GM23248 (cell line): ENCODE measurements at regions not wholly inside any gene's neighbourhood (a gene's known extent, or its start where the extent isn't known, plus 50 kb on each side); places are given as distances from the start of the nearest gene placed in this dataset.
A peak's percentile ranks its signal among the peaks of the same experiment; 100 is the strongest.
"Not testable (repeated sequence)": the region's sequence is repeated elsewhere in the genome, so short reads cannot be mapped to it uniquely, and the experiment has no call there.

Source experiments
- DNase-seq: peaks from one replicate; pipeline ENCODE4 v3.0.0-alpha.2; 2015
- H2AFZ ChIP-seq: fragments of 200-600 bp; sonication (generic); 2 replicates; pipeline ENCODE4 v1.6.1; 2016; ENCODE audit warnings: antibody characterized with exemption
- H3F3A ChIP-seq: fragments of 200-600 bp; sonication (generic); 2 replicates; pipeline ENCODE4 v1.6.1; 2016; ENCODE audit warnings: mild to moderate bottlenecking, antibody characterized with exemption, mixed run types; ENCODE audit not compliant: insufficient read depth
- H3K27ac ChIP-seq: fragments of 200-600 bp; sonication (generic); 2 replicates; pipeline ENCODE4 v1.5.1; 2016; ENCODE audit warnings: mild to moderate bottlenecking
- H3K27me3 ChIP-seq: fragments of 200-600 bp; sonication (generic); replicated peaks from 2 replicates; pipeline ENCODE4 v1.6.1; 2016; ENCODE audit warnings: mild to moderate bottlenecking; ENCODE audit not compliant: insufficient read depth
- H3K36me3 ChIP-seq: fragments of 200-600 bp; sonication (generic); 2 replicates; pipeline ENCODE4 v1.6.1; 2016; ENCODE audit warnings: low read depth, mild to moderate bottlenecking
- H3K4me1 ChIP-seq: fragments of 200-600 bp; sonication (generic); 2 replicates; pipeline ENCODE4 v1.6.1; 2016; ENCODE audit warnings: mild to moderate bottlenecking; ENCODE audit not compliant: insufficient read depth
- H3K4me2 ChIP-seq: fragments of 200-600 bp; sonication (generic); one replicate; pipeline ENCODE4 v1.6.1; 2016; ENCODE audit warnings: mild to moderate bottlenecking; ENCODE audit not compliant: unreplicated experiment
- H3K4me3 ChIP-seq: fragments of 200-600 bp; sonication (generic); 2 replicates; pipeline ENCODE4 v1.5.1; 2016; ENCODE audit warnings: mild to moderate bottlenecking
- H3K79me2 ChIP-seq: fragments of 200-600 bp; sonication (generic); 2 replicates; pipeline ENCODE4 v1.6.1; 2016; ENCODE audit warnings: mild to moderate bottlenecking; ENCODE audit not compliant: insufficient read depth
- H3K9ac ChIP-seq: fragments of 200-600 bp; sonication (generic); 2 replicates; pipeline ENCODE4 v1.6.1; 2016; ENCODE audit warnings: mild to moderate bottlenecking
- H3K9me2 ChIP-seq: fragments of 200-600 bp; sonication (generic); 2 replicates; pipeline ENCODE4 v1.6.1; 2016; ENCODE audit warnings: mixed run types, mild to moderate bottlenecking, moderate library complexity; ENCODE audit not compliant: insufficient read depth
- H3K9me3 ChIP-seq: fragments of 200-600 bp; sonication (generic); one replicate; pipeline ENCODE4 v1.6.1; 2017; ENCODE audit warnings: low read depth
- H4K20me1 ChIP-seq: fragments of 200-600 bp; sonication (generic); 2 replicates; pipeline ENCODE4 v1.6.0; 2016; ENCODE audit not compliant: insufficient read depth
- EZH2 ChIP-seq: fragments of 200-600 bp; sonication (generic); IDR thresholded peaks from 2 replicates; pipeline ENCODE4 v1.6.1; 2018; ENCODE audit warnings: antibody characterized with exemption, mild to moderate bottlenecking; ENCODE audit not compliant: insufficient read depth, poor library complexity, severe bottlenecking
- EZH2phosphoT487 ChIP-seq: fragments of 200-600 bp; sonication (generic); IDR thresholded peaks from 2 replicates; pipeline ENCODE4 v1.6.1; 2018; ENCODE audit warnings: antibody characterized with exemption, moderate library complexity, mild to moderate bottlenecking, low read depth; ENCODE audit not compliant: insufficient read depth
- WGBS, 2 experiments: methylation state at CpG; one replicate each; pipeline ENCODE4 v1.1.6; 2015 to 2017; ENCODE audit warnings: low lambda C conversion rate in 2 of 2, low coverage in 1 of 2; ENCODE audit errors: missing lambda C conversion rate in 2 of 2; 5-methylcytosine and 5-hydroxymethylcytosine counted together
- in situ Hi-C: fragments of 300-500 bp; cut with MboI; formaldehyde crosslinking; loops from 2 replicates; pipeline ENCODE4 v1.15.0; 2020

DNA sequence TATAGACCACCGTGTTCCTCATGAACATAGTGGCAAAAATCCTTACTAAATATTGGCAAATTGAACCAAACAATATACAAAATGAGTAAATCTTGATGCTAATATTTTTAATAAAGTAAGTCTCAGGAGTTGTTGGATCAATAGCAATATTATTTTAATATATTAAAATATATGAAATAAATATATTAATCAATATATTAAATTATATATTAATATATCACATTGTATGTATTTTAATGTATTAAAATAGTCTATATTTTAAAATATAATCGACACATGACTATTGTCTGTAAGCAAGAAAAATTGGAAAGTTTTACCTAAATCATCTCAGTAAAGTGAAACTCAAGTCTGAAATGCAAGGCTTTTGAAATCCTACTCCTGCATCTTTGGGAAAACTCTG, 78.9 kb upstream of the GJB6 start:
- DNase-seq: no peak
- Histone ChIP-seq H3K27ac (no peak overlapping the region), H3K79me2 (no peaks in the 10 kb centered on the region), H3K27me3 (peaks cover 22% of the 10 kb centered on the region), H3F3A (no peaks in the 10 kb centered on the region), H3K9ac (no peak overlapping the region), H3K4me1 (no peaks in the 10 kb centered on the region), H3K9me2 (no peaks in the 10 kb centered on the region), H3K36me3 (no peaks in the 10 kb centered on the region), H3K4me3 (no peak overlapping the region), H4K20me1 (no peaks in the 10 kb centered on the region), H2AFZ (no peak overlapping the region), H3K4me2 (no peak overlapping the region), H3K9me3 (peaks cover 3% of the 10 kb centered on the region)
- in situ Hi-C loops: no loop called here
- 63 to 67% methylated on average over 2 of the region's 2 CpGs for WGBS, 2 experiments
- no peak for TF ChIP-seq EZH2phosphoT487
- TF ChIP-seq EZH2: no peak

DNA sequence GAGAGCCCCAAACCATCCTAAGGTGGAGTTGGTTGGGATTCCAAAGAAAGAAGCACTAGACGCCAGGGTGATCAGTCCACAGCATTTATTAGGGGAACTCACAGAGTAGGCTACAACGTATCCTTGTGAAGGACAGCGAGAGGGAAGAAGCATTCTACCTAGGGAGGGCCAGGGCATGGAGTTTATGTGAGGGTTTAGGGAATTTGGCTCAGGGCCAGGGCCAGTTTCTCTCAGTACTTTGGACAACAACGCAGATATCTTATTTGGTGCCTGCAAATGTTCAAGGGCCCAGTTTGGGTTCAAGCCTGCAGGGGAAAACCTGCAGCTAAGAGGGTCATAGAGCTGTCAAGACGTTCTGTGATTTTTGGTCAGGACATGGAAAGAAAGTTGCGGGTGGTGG, 73.9 kb upstream of the GJB6 start:
- H3K4me1 ChIP-seq: no peaks in the 10 kb centered on the region
- no peak overlapping the region for H2AFZ ChIP-seq
- no peaks in the 10 kb centered on the region for H4K20me1 ChIP-seq
- H3K4me2 ChIP-seq: no peak overlapping the region
- H3K79me2 ChIP-seq: no peaks in the 10 kb centered on the region
- H3K4me3 ChIP-seq: no peak overlapping the region
- H3K36me3 ChIP-seq: no peaks in the 10 kb centered on the region
- H3F3A ChIP-seq: no peaks in the 10 kb centered on the region
- H3K9me3 ChIP-seq: peaks cover 3% of the 10 kb centered on the region
- no peak for TF ChIP-seq EZH2phosphoT487
- no peak for TF ChIP-seq EZH2
- H3K9ac ChIP-seq: no peak overlapping the region
- in situ Hi-C loops: no loop called here
- no peak for DNase-seq
- H3K27me3 ChIP-seq: peaks cover 5% of the 10 kb centered on the region
- H3K9me2 ChIP-seq: no peaks in the 10 kb centered on the region
- no peak overlapping the region for H3K27ac ChIP-seq
- WGBS, 2 experiments: 57 to 61% methylated on average over 6 of the region's 6 CpGs

DNA sequence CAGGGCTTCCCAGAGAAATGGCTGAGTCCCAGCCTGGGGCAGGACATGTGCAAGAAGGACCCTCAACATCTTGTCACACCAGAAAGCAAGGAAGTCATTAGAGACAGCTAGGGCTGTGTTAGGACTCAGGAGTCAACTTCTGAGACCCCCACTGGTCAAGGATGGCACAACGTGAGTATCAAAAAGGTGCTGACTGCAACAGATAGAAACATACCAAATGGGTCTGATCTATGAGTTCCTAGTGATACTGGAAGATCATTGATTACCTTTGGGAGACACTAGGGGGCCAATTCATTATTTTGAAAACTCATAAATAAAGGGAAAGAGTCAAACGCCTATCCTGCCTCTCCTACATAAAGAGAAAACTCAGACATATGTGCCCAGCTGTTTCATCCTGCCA, 73.5 kb upstream of the GJB6 start:
- 5 to 15% methylated on average over 2 of the region's 2 CpGs for WGBS, 2 experiments
- Histone ChIP-seq H3K9ac (no peak overlapping the region), H3K9me2 (no peaks in the 10 kb centered on the region), H3K4me2 (no peak overlapping the region), H3K27ac (no peak overlapping the region), H3K27me3 (peaks cover 9% of the 10 kb centered on the region), H3K4me1 (no peaks in the 10 kb centered on the region), H2AFZ (no peak overlapping the region), H3K4me3 (no peak overlapping the region), H3K79me2 (no peaks in the 10 kb centered on the region), H3K9me3 (peaks cover 3% of the 10 kb centered on the region), H3F3A (no peaks in the 10 kb centered on the region), H3K36me3 (no peaks in the 10 kb centered on the region), H4K20me1 (no peaks in the 10 kb centered on the region)
- DNase-seq: no peak
- no peak for TF ChIP-seq EZH2phosphoT487
- TF ChIP-seq EZH2: no peak
- in situ Hi-C loops: no loop called here

DNA sequence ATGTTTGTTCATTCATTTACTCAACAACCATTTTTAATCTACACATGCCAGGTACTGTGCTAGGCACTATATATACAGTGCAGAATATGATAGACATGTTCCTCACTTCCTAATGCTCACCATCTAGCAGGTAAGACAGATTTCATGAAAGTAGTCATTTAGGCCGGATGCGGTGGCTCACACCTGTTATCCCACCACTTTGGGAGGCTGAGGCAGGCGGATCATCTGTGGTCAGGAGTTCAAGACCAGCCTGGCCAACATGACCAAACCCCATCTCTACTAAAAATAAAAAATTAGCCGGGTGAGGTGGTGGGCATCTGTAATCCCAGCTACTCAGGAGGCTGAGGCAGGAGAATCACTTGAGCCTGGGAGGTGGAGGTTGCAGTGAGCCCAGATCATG, 71.9 kb upstream of the GJB6 start:
- in situ Hi-C loops, H3K4me1 ChIP-seq, DNase-seq, H3K79me2 ChIP-seq, H3F3A ChIP-seq, H3K9me3 ChIP-seq, H3K4me2 ChIP-seq, H3K36me3 ChIP-seq, H3K27ac ChIP-seq, H3K9me2 ChIP-seq, H4K20me1 ChIP-seq, H3K4me3 ChIP-seq, H2AFZ ChIP-seq, H3K9ac ChIP-seq: not testable (repeated sequence)
- H3K27me3 ChIP-seq: peaks cover 24% of the 10 kb centered on the region
- WGBS, 2 experiments: 80 to 83% methylated on average over 4 of the region's 4 CpGs

DNA sequence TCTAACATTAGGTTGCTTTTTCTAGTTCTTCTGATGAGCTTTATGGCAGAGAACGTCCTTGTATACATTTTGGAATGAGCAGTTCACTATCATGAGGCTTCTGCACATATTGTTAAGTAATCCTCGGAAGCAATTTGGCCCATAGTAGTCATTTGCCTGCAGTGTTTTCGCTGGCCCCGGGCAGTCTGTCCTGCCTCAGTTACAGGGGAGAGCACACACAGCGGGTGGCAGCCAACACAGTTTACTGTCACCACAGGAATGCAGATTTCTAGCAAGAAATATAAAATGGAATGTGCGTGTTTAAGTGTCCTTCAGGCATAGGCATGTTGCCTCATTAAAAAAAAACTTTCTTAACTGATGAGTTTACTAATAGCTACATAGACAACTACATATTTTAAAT, 71.5 kb upstream of the GJB6 start:
- Histone ChIP-seq H3K9me2 (no peaks in the 10 kb centered on the region), H2AFZ (no peak overlapping the region), H3K9me3 (peaks cover 3% of the 10 kb centered on the region), H4K20me1 (no peaks in the 10 kb centered on the region), H3K4me3 (no peak overlapping the region), H3K4me2 (no peak overlapping the region), H3K27ac (no peak overlapping the region), H3K79me2 (no peaks in the 10 kb centered on the region), H3K9ac (no peak overlapping the region), H3K27me3 (peaks cover 29% of the 10 kb centered on the region), H3K4me1 (no peaks in the 10 kb centered on the region), H3F3A (no peaks in the 10 kb centered on the region), H3K36me3 (no peaks in the 10 kb centered on the region)
- in situ Hi-C loops: no loop called here
- 59 to 64% methylated on average over 6 of the region's 6 CpGs for WGBS, 2 experiments
- peak; percentile 39 for DNase-seq
- TF ChIP-seq EZH2: no peak
- no peak for TF ChIP-seq EZH2phosphoT487
